ENCODE measurements at regions not wholly inside any gene's neighbourhood (a gene's known extent, or its start where the extent isn't known, plus 50 kb on each side); places are given as distances from the start of the nearest gene placed in this dataset.
"Not testable (repeated sequence)": the region's sequence is repeated elsewhere in the genome, so short reads cannot be mapped to it uniquely, and the experiment has no call there.

- in situ Hi-C loops (cut with HindIII; ENCODE audit: low pct_unique_long_range_greater_than_20kb, low sequenced_read_pairs): no loop called here
- DNase-seq (ENCODE audit: low read depth in 1 of 2, low spot score in 1 of 2): no peak
- no peak for TF ChIP-seq JUND (IDR thresholded peaks at IDR 0.05; ENCODE audit: low read depth)
These were observed 697.5 kb upstream of the GNPDA2 start for GRCh38 chr4:45423896-45424295.

GRCh38 chr4:45420091-45420674 lies 693.8 kb upstream of the GNPDA2 start:
- DNase-seq (ENCODE audit: low read depth in 1 of 2, low spot score in 1 of 2); in situ Hi-C loops (cut with HindIII; ENCODE audit: low pct_unique_long_range_greater_than_20kb, low sequenced_read_pairs): not testable (repeated sequence)

GRCh38 chr4:45410701-45411210 lies 684.4 kb upstream of the GNPDA2 start:
- no peak for DNase-seq (ENCODE audit: low read depth in 1 of 2, low spot score in 1 of 2)
- TF ChIP-seq JUND (IDR thresholded peaks at IDR 0.05; ENCODE audit: low read depth): no peak
- in situ Hi-C loops (cut with HindIII; ENCODE audit: low pct_unique_long_range_greater_than_20kb, low sequenced_read_pairs): no loop called here

GRCh38 chr4:45409536-45409935 lies 683.2 kb upstream of the GNPDA2 start:
- DNase-seq (ENCODE audit: low read depth in 1 of 2, low spot score in 1 of 2): no peak
- in situ Hi-C loops (cut with HindIII; ENCODE audit: low pct_unique_long_range_greater_than_20kb, low sequenced_read_pairs): no loop called here
- TF ChIP-seq JUND (IDR thresholded peaks at IDR 0.05; ENCODE audit: low read depth): no peak

GRCh38 chr4:45408996-45409395 lies 682.6 kb upstream of the GNPDA2 start:
- no peak for DNase-seq (ENCODE audit: low read depth in 1 of 2, low spot score in 1 of 2)
- in situ Hi-C loops (cut with HindIII; ENCODE audit: low pct_unique_long_range_greater_than_20kb, low sequenced_read_pairs): no loop called here

GRCh38 chr4:45399116-45399515 lies 672.8 kb upstream of the GNPDA2 start:
- no peak for DNase-seq (ENCODE audit: low read depth in 1 of 2, low spot score in 1 of 2)
- TF ChIP-seq JUND (IDR thresholded peaks at IDR 0.05; ENCODE audit: low read depth): no peak
- in situ Hi-C loops (cut with HindIII; ENCODE audit: low pct_unique_long_range_greater_than_20kb, low sequenced_read_pairs): no loop called here

More at GRCh38 chr4:45408996-45409395, 682.6 kb upstream of the GNPDA2 start:
- no peak for TF ChIP-seq JUND (IDR thresholded peaks at IDR 0.05; ENCODE audit: low read depth)

GRCh38 chr4:45385306-45385705 lies 659.0 kb upstream of the GNPDA2 start:
- no peak for TF ChIP-seq JUND (IDR thresholded peaks at IDR 0.05; ENCODE audit: low read depth)
- DNase-seq (ENCODE audit: low read depth in 1 of 2, low spot score in 1 of 2): no peak
- in situ Hi-C loops (cut with HindIII; ENCODE audit: low pct_unique_long_range_greater_than_20kb, low sequenced_read_pairs): no loop called here

- in situ Hi-C loops (cut with HindIII; ENCODE audit: low pct_unique_long_range_greater_than_20kb, low sequenced_read_pairs): no loop called here
- no peak for DNase-seq (ENCODE audit: low read depth in 1 of 2, low spot score in 1 of 2)
- no peak for TF ChIP-seq JUND (IDR thresholded peaks at IDR 0.05; ENCODE audit: low read depth)
These were observed 644.1 kb upstream of the GNPDA2 start for GRCh38 chr4:45370408-45370807.

- in situ Hi-C loops (cut with HindIII; ENCODE audit: low pct_unique_long_range_greater_than_20kb, low sequenced_read_pairs): no loop called here
- DNase-seq (ENCODE audit: low read depth in 1 of 2, low spot score in 1 of 2): no peak
- no peak for TF ChIP-seq JUND (IDR thresholded peaks at IDR 0.05; ENCODE audit: low read depth)
These were observed 642.5 kb upstream of the GNPDA2 start for GRCh38 chr4:45368832-45369231.

GRCh38 chr4:45363931-45364330 lies 637.6 kb upstream of the GNPDA2 start:
- no peak for DNase-seq (ENCODE audit: low read depth in 1 of 2, low spot score in 1 of 2)
- no peak for TF ChIP-seq JUND (IDR thresholded peaks at IDR 0.05; ENCODE audit: low read depth)
- in situ Hi-C loops (cut with HindIII; ENCODE audit: low pct_unique_long_range_greater_than_20kb, low sequenced_read_pairs): no loop called here

- in situ Hi-C loops (cut with HindIII; ENCODE audit: low pct_unique_long_range_greater_than_20kb, low sequenced_read_pairs): no loop called here
- TF ChIP-seq JUND (IDR thresholded peaks at IDR 0.05; ENCODE audit: low read depth): no peak
- DNase-seq (ENCODE audit: low read depth in 1 of 2, low spot score in 1 of 2): no peak
These were observed 632.5 kb upstream of the GNPDA2 start for GRCh38 chr4:45358573-45359506.

- in situ Hi-C loops (cut with HindIII; ENCODE audit: low pct_unique_long_range_greater_than_20kb, low sequenced_read_pairs): no loop called here
- no peak for DNase-seq (ENCODE audit: low read depth in 1 of 2, low spot score in 1 of 2)
- TF ChIP-seq JUND (IDR thresholded peaks at IDR 0.05; ENCODE audit: low read depth): no peak
These were observed 626.8 kb upstream of the GNPDA2 start for GRCh38 chr4:45353161-45353560.

GRCh38 chr4:45350438-45350837 lies 624.1 kb upstream of the GNPDA2 start:
- peak in 1 of 2 experiments; percentile 33 for DNase-seq (ENCODE audit: low read depth in 1 of 2, low spot score in 1 of 2)
- no peak for TF ChIP-seq JUND (IDR thresholded peaks at IDR 0.05; ENCODE audit: low read depth)
- in situ Hi-C loops (cut with HindIII; ENCODE audit: low pct_unique_long_range_greater_than_20kb, low sequenced_read_pairs): no loop called here
